HG03460 (cell line): ENCODE measurements at regions not wholly inside any gene's neighbourhood (a gene's known extent, or its start where the extent isn't known, plus 50 kb on each side); places are given as distances from the start of the nearest gene placed in this dataset.

Experiments used
- ATAC-seq: cut with Tn5 transposase; IDR thresholded peaks from one replicate; pipeline ENCODE4 v1.9.1; 2021; ENCODE audit not compliant: unreplicated experiment

- ATAC-seq = no peak
Observed at GRCh38 chr18:26621161-26622026, 73.0 kb upstream of the KCTD1 start.

- ATAC-seq = no peak
Observed at GRCh38 chr18:26619350-26619749, 71.0 kb upstream of the KCTD1 start.

- no peak for ATAC-seq
Observed at GRCh38 chr18:26618135-26618534, 69.8 kb upstream of the KCTD1 start.

GRCh38 chr18:26617151-26617554 is 68.8 kb upstream of the KCTD1 start:
- no peak for ATAC-seq

- ATAC-seq = no peak
Observed at GRCh38 chr18:26614374-26614773, 66.0 kb upstream of the KCTD1 start.
